ENCODE measurements at regions not wholly inside any gene's neighbourhood (a gene's known extent, or its start where the extent isn't known, plus 50 kb on each side); places are given as distances from the start of the nearest gene placed in this dataset.

GRCh38 chr3:182215881-182216280 lies 504.2 kb downstream of the SOX2 start:
- H3K27me3 ChIP-seq, result no peaks in the 10 kb centered on the region
- H3K27ac ChIP-seq, result no peak overlapping the region
- H3K36me3 ChIP-seq (replicated peaks in 1 of 2; ENCODE audit: insufficient read depth in 1 of 2, low read depth in 2 of 2), result no peaks in the 10 kb centered on the region
- DNase-seq (no peak), ATAC-seq (no peak)
- no peak overlapping the region for H3K4me3 ChIP-seq
- H3K4me1 ChIP-seq, result peaks cover 6% of the 10 kb centered on the region
- intact Hi-C loops (cut with DNase I), result no loop called here
- H3K9me3 ChIP-seq, result no peaks in the 10 kb centered on the region
- TF ChIP-seq CTCF (IDR thresholded peaks at IDR 0.05) (no peak), POLR2A (IDR thresholded peaks at IDR 0.05) (no peak)

- Histone ChIP-seq H3K9me3 (no peaks in the 10 kb centered on the region), H3K27ac (no peak overlapping the region), H3K36me3 (replicated peaks in 1 of 2; ENCODE audit: insufficient read depth in 1 of 2, low read depth in 2 of 2) (no peaks in the 10 kb centered on the region), H3K27me3 (no peaks in the 10 kb centered on the region), H3K4me1 (peaks cover 6% of the 10 kb centered on the region), H3K4me3 (no peak overlapping the region)
- DNase-seq (no peak), ATAC-seq (no peak)
- 36 to 38% methylated on average over 4 of the region's 4 CpGs for WGBS, 2 donors
- TF ChIP-seq POLR2A (IDR thresholded peaks at IDR 0.05), result no peak
- no peak for TF ChIP-seq CTCF (IDR thresholded peaks at IDR 0.05)
- intact Hi-C loops (cut with DNase I), result no loop called here
These were observed 504.7 kb downstream of the SOX2 start for GRCh38 chr3:182216311-182216970.

GRCh38 chr3:182220013-182220412 lies 508.3 kb downstream of the SOX2 start:
- no peak for DNase-seq
- Histone ChIP-seq H3K9me3 (peaks cover 0 to 7% (median 0%) of the 10 kb centered on the region in 3 donors), H3K36me3 (replicated peaks in 1 of 2; ENCODE audit: insufficient read depth in 1 of 2, low read depth in 2 of 2) (no peaks in the 10 kb centered on the region), H3K4me1 (no peaks in the 10 kb centered on the region), H3K4me3 (no peak overlapping the region), H3K27ac (no peak overlapping the region), H3K27me3 (no peaks in the 10 kb centered on the region)
- TF ChIP-seq POLR2A (IDR thresholded peaks at IDR 0.05), result no peak
- TF ChIP-seq CTCF (IDR thresholded peaks at IDR 0.05), result no peak
- ATAC-seq, result no peak
- intact Hi-C loops (cut with DNase I), result no loop called here
- WGBS, 2 donors, result 7 to 19% methylated on average over 1 of the region's 1 CpG

GRCh38 chr3:182220471-182220870 lies 508.7 kb downstream of the SOX2 start:
- Histone ChIP-seq H3K27ac (no peak overlapping the region), H3K36me3 (replicated peaks in 1 of 2; ENCODE audit: insufficient read depth in 1 of 2, low read depth in 2 of 2) (no peaks in the 10 kb centered on the region), H3K9me3 (peaks cover 0 to 7% (median 0%) of the 10 kb centered on the region in 3 donors), H3K4me3 (no peak overlapping the region), H3K27me3 (no peaks in the 10 kb centered on the region), H3K4me1 (no peaks in the 10 kb centered on the region)
- ATAC-seq (no peak), DNase-seq (no peak)
- TF ChIP-seq POLR2A (IDR thresholded peaks at IDR 0.05) (no peak), CTCF (IDR thresholded peaks at IDR 0.05) (no peak)
- intact Hi-C loops (cut with DNase I), result no loop called here
- WGBS, 2 donors, result 63 to 71% methylated on average over 1 of the region's 1 CpG

GRCh38 chr3:182226995-182227394 lies 515.3 kb downstream of the SOX2 start:
- H3K27me3 ChIP-seq, result no peaks in the 10 kb centered on the region
- no peaks in the 10 kb centered on the region for H3K36me3 ChIP-seq (replicated peaks in 1 of 2; ENCODE audit: insufficient read depth in 1 of 2, low read depth in 2 of 2)
- H3K27ac ChIP-seq, result no peak overlapping the region
- ATAC-seq, result no peak
- TF ChIP-seq CTCF (IDR thresholded peaks at IDR 0.05) (no peak), POLR2A (IDR thresholded peaks at IDR 0.05) (no peak)
- no peak for DNase-seq
- H3K4me1 ChIP-seq, result no peaks in the 10 kb centered on the region
- H3K4me3 ChIP-seq, result no peak overlapping the region
- WGBS, 2 donors, result 22 to 34% methylated on average over 4 of the region's 4 CpGs
- peaks cover 0 to 7% (median 0%) of the 10 kb centered on the region in 3 donors for H3K9me3 ChIP-seq
- intact Hi-C loops (cut with DNase I), result no loop called here

All from body of pancreas (tissue), 4 donors.